ENCODE measurements at regions not wholly inside any gene's neighbourhood (a gene's known extent, or its start where the extent isn't known, plus 50 kb on each side); places are given as distances from the start of the nearest gene placed in this dataset.
A peak's percentile ranks its signal among the peaks of the same experiment; 100 is the strongest.
"Not testable (repeated sequence)": the region's sequence is repeated elsewhere in the genome, so short reads cannot be mapped to it uniquely, and the experiment has no call there.

DNA sequence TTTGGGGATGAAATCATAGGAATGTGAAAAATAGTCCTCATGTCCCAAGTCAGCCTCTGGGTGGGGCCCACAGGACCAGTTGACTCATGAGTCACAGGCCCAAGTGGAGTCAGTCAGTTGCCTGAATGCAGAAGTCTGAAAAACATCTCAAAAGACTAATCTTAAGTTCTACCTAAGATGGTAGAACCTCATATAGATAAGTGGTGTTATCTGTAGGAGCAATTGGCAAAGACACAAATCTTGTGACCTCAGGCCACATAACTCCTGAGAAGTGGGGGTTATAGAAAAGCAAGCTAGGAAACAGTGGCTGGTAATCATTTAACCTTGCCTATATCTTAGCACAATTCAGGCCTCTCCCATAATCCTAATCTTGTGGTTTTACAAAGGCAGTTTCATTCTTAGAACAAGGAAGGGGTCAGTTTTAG is 257.1 kb upstream of the SPOPL start:
- Histone ChIP-seq H3K27me3 (no peaks in the 10 kb centered on the region), H3K9me3 (no peaks in the 10 kb centered on the region), H3K27ac (peak overlapping the region in 1 of 2 donors; percentile 35), H3K4me3 (no peak overlapping the region), H3K4me1 (no peaks in the 10 kb centered on the region), H3K36me3 (no peaks in the 10 kb centered on the region)
- DNase-seq, result no peak
- TF ChIP-seq POLR2A (IDR thresholded peaks at IDR 0.05), result no peak
- TF ChIP-seq, protein P1, sequence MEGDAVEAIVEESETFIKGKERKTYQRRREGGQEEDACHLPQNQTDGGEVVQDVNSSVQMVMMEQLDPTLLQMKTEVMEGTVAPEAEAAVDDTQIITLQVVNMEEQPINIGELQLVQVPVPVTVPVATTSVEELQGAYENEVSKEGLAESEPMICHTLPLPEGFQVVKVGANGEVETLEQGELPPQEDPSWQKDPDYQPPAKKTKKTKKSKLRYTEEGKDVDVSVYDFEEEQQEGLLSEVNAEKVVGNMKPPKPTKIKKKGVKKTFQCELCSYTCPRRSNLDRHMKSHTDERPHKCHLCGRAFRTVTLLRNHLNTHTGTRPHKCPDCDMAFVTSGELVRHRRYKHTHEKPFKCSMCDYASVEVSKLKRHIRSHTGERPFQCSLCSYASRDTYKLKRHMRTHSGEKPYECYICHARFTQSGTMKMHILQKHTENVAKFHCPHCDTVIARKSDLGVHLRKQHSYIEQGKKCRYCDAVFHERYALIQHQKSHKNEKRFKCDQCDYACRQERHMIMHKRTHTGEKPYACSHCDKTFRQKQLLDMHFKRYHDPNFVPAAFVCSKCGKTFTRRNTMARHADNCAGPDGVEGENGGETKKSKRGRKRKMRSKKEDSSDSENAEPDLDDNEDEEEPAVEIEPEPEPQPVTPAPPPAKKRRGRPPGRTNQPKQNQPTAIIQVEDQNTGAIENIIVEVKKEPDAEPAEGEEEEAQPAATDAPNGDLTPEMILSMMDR (IDR thresholded peaks at IDR 0.05), result no peak
- intact Hi-C loops (cut with DNase I; ENCODE audit: low total_unique reads), result no loop called here

DNA sequence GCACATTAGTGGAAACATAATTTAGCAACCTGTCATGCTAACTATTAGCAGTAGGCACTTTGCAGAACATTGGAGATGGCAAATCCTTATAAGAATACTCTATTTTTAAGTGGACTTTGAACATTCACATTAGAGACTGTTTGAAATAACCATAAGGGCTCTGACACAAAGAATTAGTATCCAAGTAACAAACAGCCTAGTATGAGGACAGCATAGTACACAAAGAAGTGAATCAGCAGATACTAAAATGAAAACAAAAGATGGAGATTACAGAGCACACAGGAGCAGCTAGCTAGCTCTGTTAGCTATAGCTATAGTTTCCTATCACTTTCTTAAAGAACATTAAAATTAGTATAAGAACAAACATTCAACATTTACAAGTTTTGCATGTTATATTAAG is 256.3 kb upstream of the SPOPL start:
- TF ChIP-seq, protein P1 (IDR thresholded peaks at IDR 0.05), result no peak
- no peak for TF ChIP-seq POLR2A (IDR thresholded peaks at IDR 0.05)
- Histone ChIP-seq H3K27me3 (no peaks in the 10 kb centered on the region), H3K4me3 (no peak overlapping the region), H3K27ac (peak overlapping the region in 1 of 2 donors; percentile 35), H3K9me3 (no peaks in the 10 kb centered on the region), H3K4me1 (no peaks in the 10 kb centered on the region), H3K36me3 (no peaks in the 10 kb centered on the region)
- intact Hi-C loops (cut with DNase I; ENCODE audit: low total_unique reads), result no loop called here
- no peak for DNase-seq

DNA sequence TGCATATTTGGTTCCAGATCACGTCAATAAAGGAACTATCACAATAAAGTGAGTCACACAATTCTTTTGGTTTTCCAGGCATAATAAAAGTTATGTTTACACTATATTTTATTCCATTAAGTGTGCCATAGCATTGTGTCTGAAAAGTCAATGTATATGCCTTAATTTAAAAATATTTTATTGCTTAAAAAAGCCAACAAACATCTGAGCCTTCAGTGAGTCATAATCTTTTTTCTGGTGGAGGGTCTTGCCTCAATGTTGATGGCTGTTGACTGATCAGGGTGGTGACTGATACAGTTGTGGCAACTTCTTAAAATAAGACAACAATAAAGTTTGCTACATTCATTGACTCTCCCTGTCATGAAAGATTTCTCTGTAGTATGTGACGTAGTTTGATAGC is 254.3 kb upstream of the SPOPL start:
- TF ChIP-seq, protein P1 (IDR thresholded peaks at IDR 0.05), result no peak
- no peak for TF ChIP-seq POLR2A (IDR thresholded peaks at IDR 0.05)
- no peak overlapping the region for H3K4me3 ChIP-seq
- no peak overlapping the region for H3K27ac ChIP-seq
- H3K27me3 ChIP-seq, result no peaks in the 10 kb centered on the region
- intact Hi-C loops (cut with DNase I; ENCODE audit: low total_unique reads), result no loop called here
- no peaks in the 10 kb centered on the region for H3K9me3 ChIP-seq
- no peak for DNase-seq
- H3K36me3 ChIP-seq, result no peaks in the 10 kb centered on the region
- no peaks in the 10 kb centered on the region for H3K4me1 ChIP-seq

DNA sequence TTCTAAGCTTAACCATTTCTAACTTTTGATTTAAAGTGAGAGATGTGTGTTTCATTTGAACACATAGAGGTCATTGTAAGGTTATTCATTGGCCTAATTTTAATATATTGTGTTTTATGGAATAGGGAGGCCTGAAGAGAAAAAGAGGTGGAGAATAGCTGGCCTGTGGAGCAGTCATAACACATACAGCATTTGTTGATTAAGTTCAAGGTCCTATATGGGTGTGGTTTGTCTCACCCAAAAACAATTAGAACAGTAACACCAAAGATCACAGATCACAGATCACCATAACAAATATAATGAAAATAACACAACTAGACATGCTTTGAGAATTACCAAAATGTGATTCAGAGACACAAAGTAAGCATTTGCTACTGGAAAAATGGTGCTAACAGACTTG is 252.4 kb upstream of the SPOPL start:
- Histone ChIP-seq H3K36me3 (no peaks in the 10 kb centered on the region), H3K27ac (no peak overlapping the region), H3K9me3 (peaks cover 0 to 4% of the 10 kb centered on the region in 2 donors), H3K4me1 (no peaks in the 10 kb centered on the region), H3K27me3 (no peaks in the 10 kb centered on the region), H3K4me3 (no peak overlapping the region)
- no peak for TF ChIP-seq POLR2A (IDR thresholded peaks at IDR 0.05)
- TF ChIP-seq, protein P1 (IDR thresholded peaks at IDR 0.05), result no peak
- no peak for DNase-seq
- intact Hi-C loops (cut with DNase I; ENCODE audit: low total_unique reads), result no loop called here

DNA sequence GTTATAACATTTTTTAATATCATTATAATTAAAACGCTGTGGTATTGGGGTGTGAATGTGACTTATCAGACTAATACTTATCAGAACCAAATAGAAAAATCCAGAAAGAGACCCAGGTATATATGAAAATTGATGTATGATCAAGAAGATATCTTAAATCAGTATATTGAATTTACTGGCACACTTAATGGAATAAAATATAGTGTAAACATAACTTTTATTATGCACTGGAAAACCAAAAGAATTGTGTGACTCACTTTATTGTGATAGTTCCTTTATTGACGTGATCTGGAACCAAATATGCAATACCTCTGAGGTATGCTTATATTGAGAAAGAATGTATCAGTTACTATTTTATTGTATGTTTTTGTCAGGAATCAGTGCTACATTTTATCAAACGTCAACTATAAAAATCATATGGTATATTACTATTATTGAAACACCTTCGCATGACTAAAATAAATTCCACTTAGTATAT is 250.7 kb upstream of the SPOPL start:
- H3K4me1 ChIP-seq; H3K27me3 ChIP-seq; H3K27ac ChIP-seq; H3K4me3 ChIP-seq; DNase-seq; H3K36me3 ChIP-seq; intact Hi-C loops (cut with DNase I; ENCODE audit: low total_unique reads); H3K9me3 ChIP-seq: not testable (repeated sequence)

DNA sequence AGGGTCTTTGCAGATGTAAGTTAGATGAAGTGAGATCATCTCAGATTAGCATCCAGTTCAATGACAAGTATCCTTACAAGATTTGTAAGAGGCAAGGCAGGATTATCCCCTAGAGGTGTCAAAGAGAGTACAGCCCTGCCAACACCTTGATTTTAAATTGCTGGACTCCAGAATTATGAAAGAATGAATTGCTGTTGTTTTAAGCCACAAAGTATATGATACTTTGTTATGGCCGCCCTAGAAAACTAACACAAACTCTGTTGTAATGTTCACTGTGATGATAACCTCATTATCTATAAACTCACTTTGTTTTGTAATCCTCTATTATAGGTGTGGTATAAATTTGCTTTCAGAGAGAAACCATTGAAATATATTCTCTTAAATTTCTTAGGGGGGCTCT is 249.0 kb upstream of the SPOPL start:
- Histone ChIP-seq H3K4me3 (no peak overlapping the region), H3K4me1 (no peaks in the 10 kb centered on the region), H3K27ac (no peak overlapping the region), H3K9me3 (peaks cover 0 to 6% of the 10 kb centered on the region in 2 donors), H3K36me3 (no peaks in the 10 kb centered on the region), H3K27me3 (no peaks in the 10 kb centered on the region)
- no peak for TF ChIP-seq POLR2A (IDR thresholded peaks at IDR 0.05)
- TF ChIP-seq, protein P1 (IDR thresholded peaks at IDR 0.05), result no peak
- DNase-seq, result no peak
- intact Hi-C loops (cut with DNase I; ENCODE audit: low total_unique reads), result no loop called here

Measured in uterus (tissue), 3 donors.